Activated T-cell treated with anti-CD3 and anti-CD28 coated beads, Interleukin-2, amount 50 U/mL, for 4 hours (primary cell): ENCODE measurements at regions not wholly inside any gene's neighbourhood (a gene's known extent, or its start where the extent isn't known, plus 50 kb on each side); places are given as distances from the start of the nearest gene placed in this dataset.

ENCODE experiments used
- ATAC-seq, 2 donors: fragments of 200-7000 bp; cut with Tn5 transposase; one replicate each; pipeline ENCODE4 v1.10.0; 2021
- DNase-seq: peaks from one replicate; pipeline ENCODE4 v3.0.0-alpha.2; 2020
- H3K27me3 Mint-ChIP-seq: one replicate; pipeline ENCODE4 v1.8.0; 2021; ENCODE audit warnings: low read depth, mixed read lengths
- H3K36me3 Mint-ChIP-seq: one replicate; pipeline ENCODE4 v1.8.0; 2022; ENCODE audit warnings: mixed read lengths; ENCODE audit not compliant: insufficient read depth
- H3K4me1 Mint-ChIP-seq: one replicate; pipeline ENCODE4 v1.8.0; 2021; ENCODE audit warnings: low read depth, mixed read lengths
- H3K4me3 Mint-ChIP-seq: one replicate; pipeline ENCODE4 v1.8.0; 2021; ENCODE audit warnings: mild to moderate bottlenecking, moderate library complexity, mixed read lengths
- H3K9me3 Mint-ChIP-seq: one replicate; pipeline ENCODE4 v1.8.0; 2021; ENCODE audit warnings: mixed read lengths

- no peak for ATAC-seq
- Mint-ChIP-seq H3K27me3 (no peaks in the 10 kb centered on the region), H3K36me3 (no peaks in the 10 kb centered on the region), H3K4me3 (no peak overlapping the region), H3K4me1 (no peaks in the 10 kb centered on the region), H3K9me3 (peaks cover 9% of the 10 kb centered on the region)
- DNase-seq, result no peak
Observed at GRCh38 chr3:28727307-28727706, 378.7 kb upstream of the AZI2 start.

GRCh38 chr3:28738425-28738824, 389.8 kb upstream of the AZI2 start:
- Mint-ChIP-seq H3K4me3 (no peak overlapping the region), H3K4me1 (no peaks in the 10 kb centered on the region), H3K36me3 (no peaks in the 10 kb centered on the region), H3K27me3 (no peaks in the 10 kb centered on the region), H3K9me3 (peaks cover 18% of the 10 kb centered on the region)
- DNase-seq (no peak), ATAC-seq (no peak)

GRCh38 chr3:28739647-28740046, 391.0 kb upstream of the AZI2 start:
- Mint-ChIP-seq H3K4me1 (no peaks in the 10 kb centered on the region), H3K4me3 (no peak overlapping the region), H3K9me3 (peaks cover 8% of the 10 kb centered on the region), H3K36me3 (no peaks in the 10 kb centered on the region), H3K27me3 (no peaks in the 10 kb centered on the region)
- DNase-seq (no peak), ATAC-seq (no peak)

GRCh38 chr3:28743271-28743670, 394.6 kb upstream of the AZI2 start:
- no peak overlapping the region for H3K4me3 Mint-ChIP-seq
- H3K9me3 Mint-ChIP-seq, result no peaks in the 10 kb centered on the region
- ATAC-seq (no peak), DNase-seq (no peak)
- no peaks in the 10 kb centered on the region for H3K27me3 Mint-ChIP-seq
- no peaks in the 10 kb centered on the region for H3K4me1 Mint-ChIP-seq
- H3K36me3 Mint-ChIP-seq, result no peaks in the 10 kb centered on the region

- no peaks in the 10 kb centered on the region for H3K27me3 Mint-ChIP-seq
- H3K36me3 Mint-ChIP-seq, result no peaks in the 10 kb centered on the region
- no peaks in the 10 kb centered on the region for H3K9me3 Mint-ChIP-seq
- ATAC-seq (no peak), DNase-seq (no peak)
- no peaks in the 10 kb centered on the region for H3K4me1 Mint-ChIP-seq
- H3K4me3 Mint-ChIP-seq, result no peak overlapping the region
Observed at GRCh38 chr3:28743831-28744230, 395.2 kb upstream of the AZI2 start.

GRCh38 chr3:28745436-28745835, 396.8 kb upstream of the AZI2 start:
- no peak for DNase-seq
- Mint-ChIP-seq H3K4me3 (no peak overlapping the region), H3K4me1 (no peaks in the 10 kb centered on the region), H3K9me3 (peaks cover 4% of the 10 kb centered on the region), H3K27me3 (no peaks in the 10 kb centered on the region), H3K36me3 (no peaks in the 10 kb centered on the region)
- ATAC-seq, result no peak

- H3K4me3 Mint-ChIP-seq, result no peak overlapping the region
- no peaks in the 10 kb centered on the region for H3K27me3 Mint-ChIP-seq
- no peaks in the 10 kb centered on the region for H3K36me3 Mint-ChIP-seq
- peaks cover 10% of the 10 kb centered on the region for H3K9me3 Mint-ChIP-seq
- no peak for ATAC-seq
- no peak for DNase-seq
- H3K4me1 Mint-ChIP-seq, result no peaks in the 10 kb centered on the region
Observed at GRCh38 chr3:28745916-28746617, 397.4 kb upstream of the AZI2 start.

GRCh38 chr3:28746990-28747389, 398.4 kb upstream of the AZI2 start:
- Mint-ChIP-seq H3K4me1 (no peaks in the 10 kb centered on the region), H3K27me3 (no peaks in the 10 kb centered on the region), H3K9me3 (peaks cover 16% of the 10 kb centered on the region), H3K4me3 (no peak overlapping the region), H3K36me3 (no peaks in the 10 kb centered on the region)
- ATAC-seq, result no peak
- no peak for DNase-seq

GRCh38 chr3:28751864-28752263, 403.2 kb upstream of the AZI2 start:
- H3K9me3 Mint-ChIP-seq, result peaks cover 16% of the 10 kb centered on the region
- no peak overlapping the region for H3K4me3 Mint-ChIP-seq
- H3K4me1 Mint-ChIP-seq, result no peaks in the 10 kb centered on the region
- no peak for ATAC-seq
- no peak for DNase-seq
- no peaks in the 10 kb centered on the region for H3K36me3 Mint-ChIP-seq
- no peaks in the 10 kb centered on the region for H3K27me3 Mint-ChIP-seq

GRCh38 chr3:28752290-28752689, 403.7 kb upstream of the AZI2 start:
- H3K4me1 Mint-ChIP-seq, result no peaks in the 10 kb centered on the region
- ATAC-seq (no peak), DNase-seq (no peak)
- H3K27me3 Mint-ChIP-seq, result no peaks in the 10 kb centered on the region
- no peaks in the 10 kb centered on the region for H3K36me3 Mint-ChIP-seq
- H3K4me3 Mint-ChIP-seq, result no peak overlapping the region
- peaks cover 16% of the 10 kb centered on the region for H3K9me3 Mint-ChIP-seq

GRCh38 chr3:28756056-28756455, 407.4 kb upstream of the AZI2 start:
- Mint-ChIP-seq H3K36me3 (no peaks in the 10 kb centered on the region), H3K4me1 (no peaks in the 10 kb centered on the region), H3K27me3 (no peaks in the 10 kb centered on the region), H3K9me3 (peaks cover 6% of the 10 kb centered on the region), H3K4me3 (no peak overlapping the region)
- no peak for ATAC-seq
- DNase-seq, result no peak

GRCh38 chr3:28758115-28758514, 409.5 kb upstream of the AZI2 start:
- H3K9me3 Mint-ChIP-seq, result no peaks in the 10 kb centered on the region
- no peaks in the 10 kb centered on the region for H3K4me1 Mint-ChIP-seq
- ATAC-seq (no peak), DNase-seq (no peak)
- H3K4me3 Mint-ChIP-seq, result no peak overlapping the region
- no peaks in the 10 kb centered on the region for H3K36me3 Mint-ChIP-seq
- H3K27me3 Mint-ChIP-seq, result no peaks in the 10 kb centered on the region

GRCh38 chr3:28761375-28761774, 412.8 kb upstream of the AZI2 start:
- H3K27me3 Mint-ChIP-seq, result no peaks in the 10 kb centered on the region
- no peaks in the 10 kb centered on the region for H3K4me1 Mint-ChIP-seq
- H3K9me3 Mint-ChIP-seq, result no peaks in the 10 kb centered on the region
- no peaks in the 10 kb centered on the region for H3K36me3 Mint-ChIP-seq
- no peak for ATAC-seq
- H3K4me3 Mint-ChIP-seq, result no peak overlapping the region
- no peak for DNase-seq

- ATAC-seq (no peak), DNase-seq (no peak)
- Mint-ChIP-seq H3K27me3 (no peaks in the 10 kb centered on the region), H3K36me3 (no peaks in the 10 kb centered on the region), H3K4me3 (no peak overlapping the region), H3K9me3 (peaks cover 4% of the 10 kb centered on the region), H3K4me1 (no peaks in the 10 kb centered on the region)
Observed at GRCh38 chr3:28765194-28765593, 416.6 kb upstream of the AZI2 start.

- H3K4me1 Mint-ChIP-seq, result no peaks in the 10 kb centered on the region
- no peak for ATAC-seq
- H3K9me3 Mint-ChIP-seq, result peaks cover 27% of the 10 kb centered on the region
- H3K4me3 Mint-ChIP-seq, result no peak overlapping the region
- DNase-seq, result no peak
- H3K36me3 Mint-ChIP-seq, result no peaks in the 10 kb centered on the region
- H3K27me3 Mint-ChIP-seq, result no peaks in the 10 kb centered on the region
Observed at GRCh38 chr3:28768439-28768838, 419.8 kb upstream of the AZI2 start.
